ENCODE measurements at regions not wholly inside any gene's neighbourhood (a gene's known extent, or its start where the extent isn't known, plus 50 kb on each side); places are given as distances from the start of the nearest gene placed in this dataset.
"Not testable (repeated sequence)": the region's sequence is repeated elsewhere in the genome, so short reads cannot be mapped to it uniquely, and the experiment has no call there.

DNA sequence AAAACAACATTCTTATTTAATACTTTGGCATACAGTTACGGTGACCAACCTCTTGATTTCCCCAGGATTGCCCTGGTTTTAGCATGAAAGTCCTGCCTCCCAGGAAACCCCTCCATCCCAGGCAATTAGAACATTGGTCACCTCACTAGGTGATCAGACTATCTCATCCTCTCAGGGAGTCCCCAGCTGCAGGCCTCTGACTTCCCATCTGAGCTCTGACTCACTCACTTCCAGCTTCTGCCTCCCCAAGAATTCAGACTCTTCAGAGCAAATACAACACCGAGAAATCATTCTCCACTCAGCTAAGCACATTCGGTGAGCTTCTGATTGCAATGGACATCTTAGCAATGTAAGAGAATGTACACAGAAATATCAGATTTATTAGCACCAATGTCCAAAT, 92.4 kb upstream of the HES1 start:
- no peak for DNase-seq (ENCODE audit: low spot score)

DNA sequence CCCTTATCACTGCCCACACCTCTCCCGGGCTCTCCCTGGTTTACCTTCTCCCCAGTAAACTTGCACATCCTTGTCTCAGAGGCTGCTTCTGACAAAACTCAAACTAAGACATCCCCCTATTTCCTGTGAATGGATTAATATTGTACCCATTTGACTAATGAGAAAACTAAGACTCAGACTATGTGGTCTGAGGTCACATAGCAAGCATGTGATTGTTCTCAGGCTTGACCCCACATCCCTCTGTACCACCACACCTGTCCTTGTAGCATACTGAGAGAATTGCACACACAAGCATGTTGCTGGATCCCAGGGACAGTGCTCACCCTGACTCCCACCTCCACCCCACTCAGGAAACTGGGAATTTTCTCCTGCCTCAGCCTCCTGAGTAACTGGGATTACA, 90.7 kb upstream of the HES1 start:
- no peak for DNase-seq (ENCODE audit: low spot score)

DNA sequence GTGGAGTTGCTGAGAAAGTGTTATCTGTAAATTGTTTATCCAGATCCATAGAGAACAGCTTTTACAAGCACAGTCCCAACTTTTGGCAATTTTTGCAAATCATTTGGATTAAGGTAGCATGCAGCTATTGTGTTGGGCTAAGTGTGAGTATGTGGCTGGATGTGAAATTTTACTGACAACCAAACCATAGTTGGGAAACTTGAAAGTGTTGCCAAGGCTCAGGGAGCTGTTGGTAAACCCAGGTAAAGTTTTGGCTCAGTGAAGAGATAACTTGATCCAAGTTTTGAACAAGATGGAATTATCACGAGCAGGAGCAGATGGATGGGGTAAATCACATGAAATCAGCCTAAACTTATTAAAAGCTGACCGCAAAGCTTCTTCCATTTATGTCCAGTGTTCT, 90.0 kb upstream of the HES1 start:
- no peak for DNase-seq (ENCODE audit: low spot score)

DNA sequence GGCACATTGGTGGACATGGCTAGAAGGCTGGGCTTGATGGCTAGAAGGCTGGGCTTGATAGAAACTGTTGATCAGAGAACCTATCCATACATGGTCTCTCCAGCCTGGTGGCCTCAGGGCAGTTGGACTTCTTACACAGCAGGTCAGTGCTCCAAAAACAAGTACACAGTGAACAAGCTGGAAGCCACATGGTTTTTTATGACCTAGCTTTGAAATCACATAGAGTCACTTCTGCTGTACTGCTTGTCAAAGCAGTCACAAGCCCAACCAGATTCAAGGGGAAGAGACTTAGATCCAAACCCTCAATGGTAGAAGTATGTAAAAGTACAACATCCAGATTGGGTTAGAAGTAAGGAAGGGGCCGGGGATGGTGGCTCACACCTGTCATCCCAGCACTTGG, 89.4 kb upstream of the HES1 start:
- DNase-seq (ENCODE audit: low spot score) = no peak

DNA sequence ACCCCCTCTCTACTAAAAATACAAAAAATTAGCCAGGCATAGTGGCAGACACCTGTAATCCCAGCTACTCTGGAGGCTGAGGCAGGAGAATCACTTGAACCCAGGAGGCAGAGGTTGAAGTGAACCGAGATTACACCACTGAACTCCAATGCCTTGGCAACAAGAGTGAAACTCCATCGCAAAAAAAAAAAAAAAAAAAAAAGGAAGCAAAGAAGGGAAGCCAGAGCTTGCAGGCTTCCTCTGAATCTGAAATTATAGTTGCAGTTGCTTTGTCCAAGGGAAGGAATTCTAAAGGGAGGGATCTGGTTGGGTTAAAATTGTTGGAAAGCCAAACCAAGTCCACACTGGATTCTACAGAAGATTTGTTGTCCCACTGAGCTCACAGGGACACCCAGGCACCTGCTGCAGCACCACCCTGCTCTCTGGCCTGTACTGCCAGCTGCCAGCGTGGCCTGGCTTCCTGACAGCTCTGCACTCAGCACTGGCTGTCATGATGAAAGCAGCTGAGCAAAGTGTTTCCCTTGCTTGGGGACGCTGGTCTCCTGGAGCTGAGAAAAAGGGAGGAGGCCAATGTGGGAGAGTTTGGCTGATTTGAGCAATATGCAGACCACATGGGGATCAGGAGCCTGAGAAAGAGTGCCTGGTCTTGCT, 88.8 kb upstream of the HES1 start:
- DNase-seq (ENCODE audit: low spot score) = no peak

DNA sequence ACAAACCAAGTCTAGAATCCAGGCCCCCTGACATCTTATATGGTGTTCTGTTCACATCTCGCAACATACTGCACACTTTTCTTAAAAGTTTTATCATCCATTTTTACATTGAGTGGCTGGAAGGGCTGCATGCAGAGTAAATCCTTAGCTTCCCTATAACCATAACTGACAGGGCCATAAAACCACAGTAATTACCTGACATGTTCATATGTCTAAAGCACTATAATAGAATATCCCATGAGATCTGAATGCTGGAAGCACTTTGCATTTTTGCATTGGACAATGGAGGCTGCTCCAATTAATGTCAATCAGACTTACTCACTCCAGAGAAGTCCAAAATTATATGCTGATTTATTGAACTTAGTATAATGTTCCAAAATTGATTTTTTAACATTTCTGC, 86.6 kb upstream of the HES1 start:
- DNase-seq (ENCODE audit: low spot score) = no peak

DNA sequence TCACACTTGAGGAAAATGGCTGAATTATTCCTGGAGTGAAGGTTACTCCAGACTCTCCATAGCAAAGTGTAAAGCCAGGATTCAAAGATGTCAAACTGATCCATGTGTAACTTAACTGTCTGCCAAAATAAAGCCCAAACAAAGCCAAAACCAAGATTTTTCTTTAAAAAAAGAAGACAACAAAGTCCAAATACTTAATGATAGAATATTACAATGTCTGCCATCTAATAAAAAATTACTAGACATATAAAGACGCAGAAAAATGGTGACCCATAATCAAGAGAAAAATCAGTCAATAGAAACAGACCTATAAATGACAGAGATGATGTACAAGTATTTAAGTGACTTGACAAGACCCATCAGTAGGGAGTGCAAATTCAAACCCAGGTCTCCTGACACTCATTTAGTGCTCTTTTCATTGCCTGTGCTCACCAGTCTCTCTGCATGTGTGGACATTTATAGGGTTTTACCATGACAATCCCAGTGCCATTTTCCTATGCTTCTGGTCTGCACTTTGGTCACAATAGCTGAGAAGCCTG, 85.1 kb upstream of the HES1 start:
- DNase-seq (ENCODE audit: low spot score) = no peak

DNA sequence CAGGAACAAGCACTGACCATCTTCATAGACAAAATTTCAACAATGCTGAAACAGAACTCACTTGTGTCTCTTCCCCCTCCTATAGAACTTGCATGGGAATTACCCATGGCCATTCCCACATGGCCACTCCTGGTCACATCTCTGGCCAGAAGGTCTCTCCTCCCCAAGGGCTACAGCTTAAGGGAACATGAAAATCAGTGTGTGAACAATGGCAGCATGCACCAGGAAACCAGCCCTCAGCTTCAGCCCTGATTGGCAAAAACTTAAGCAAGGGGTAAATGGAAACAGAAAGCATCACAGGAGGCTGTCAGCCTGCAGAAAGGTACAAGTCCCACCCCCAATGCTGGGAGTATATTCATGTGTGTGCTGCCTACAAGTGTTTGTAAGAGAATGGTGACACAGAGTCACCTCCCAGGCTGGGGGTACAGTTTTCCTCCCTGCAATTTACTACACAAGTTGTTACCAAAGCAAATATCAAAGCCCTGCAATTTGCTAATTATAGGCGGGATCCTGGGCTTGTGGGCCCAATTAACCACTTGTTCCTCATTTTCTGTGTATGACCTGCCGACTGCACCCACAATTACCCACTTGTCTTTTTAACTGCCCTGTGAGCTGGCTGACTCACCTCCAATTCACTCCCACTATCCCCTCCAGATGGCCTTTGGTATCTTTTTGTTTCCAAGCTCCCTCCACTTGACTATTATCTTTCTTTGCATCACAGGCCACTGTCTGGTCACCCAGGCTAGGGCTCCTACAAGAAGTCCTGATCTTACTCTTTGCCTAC, 84.4 kb upstream of the HES1 start:
- DNase-seq (ENCODE audit: low spot score) = no peak

DNA sequence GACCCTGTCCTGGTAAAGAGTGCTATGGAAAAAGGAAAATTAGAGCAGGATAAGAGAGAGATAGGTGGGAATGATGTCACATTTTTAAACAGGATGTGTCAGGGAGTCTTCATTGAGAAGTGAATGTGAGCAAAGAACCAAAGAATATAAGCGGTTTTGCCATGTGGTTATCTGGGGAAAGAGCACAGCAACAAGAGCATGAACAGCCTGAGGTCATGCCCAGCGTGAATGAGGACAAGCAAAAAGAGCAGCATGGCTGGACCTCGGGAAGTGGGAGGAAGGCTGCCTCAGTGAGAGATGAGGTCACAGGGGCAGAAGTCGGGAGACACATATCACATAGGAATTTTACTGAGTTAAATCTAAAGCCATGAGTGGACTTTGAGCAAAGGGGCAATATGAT, 82.8 kb upstream of the HES1 start:
- no peak for DNase-seq (ENCODE audit: low spot score)

DNA sequence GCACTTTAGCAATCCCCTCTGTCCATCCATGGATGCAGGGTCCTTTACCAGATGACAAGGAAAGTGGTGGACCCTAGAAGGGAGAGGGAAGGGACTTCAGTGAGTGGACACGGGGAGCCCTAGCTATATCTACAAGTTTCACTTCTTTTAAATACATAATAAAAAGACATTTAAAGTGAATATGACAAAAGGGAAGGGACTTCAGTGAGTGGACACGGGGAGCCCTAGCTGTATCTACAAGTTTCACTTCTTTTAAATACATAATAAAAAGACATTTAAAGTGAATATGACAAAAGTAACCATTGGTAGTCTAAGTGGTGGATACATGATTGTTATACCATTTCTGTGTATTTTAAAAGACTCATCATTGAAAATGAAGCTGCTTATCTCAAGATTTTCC, 81.9 kb upstream of the HES1 start:
- DNase-seq (ENCODE audit: low spot score) = no peak

DNA sequence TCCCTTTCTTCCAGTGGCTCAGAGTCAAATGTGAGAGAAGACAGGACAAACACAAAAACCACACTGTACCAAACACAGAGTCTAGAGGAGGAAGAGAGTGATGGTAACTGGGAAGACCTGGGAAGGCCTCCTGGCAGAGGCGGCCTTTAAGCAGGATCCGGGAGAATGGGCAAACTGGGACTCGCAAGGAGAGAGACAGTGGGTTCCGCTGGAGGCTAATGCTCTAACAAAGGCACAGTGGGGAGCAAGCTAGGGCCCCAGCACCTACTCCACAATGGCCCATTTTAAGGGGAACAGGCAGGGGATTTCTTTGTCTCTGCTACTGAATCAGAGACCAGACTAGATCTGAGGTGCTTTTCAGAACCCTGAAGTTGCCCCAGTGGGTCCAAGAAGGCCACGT, 81.4 kb upstream of the HES1 start:
- DNase-seq (ENCODE audit: low spot score) = no peak

DNA sequence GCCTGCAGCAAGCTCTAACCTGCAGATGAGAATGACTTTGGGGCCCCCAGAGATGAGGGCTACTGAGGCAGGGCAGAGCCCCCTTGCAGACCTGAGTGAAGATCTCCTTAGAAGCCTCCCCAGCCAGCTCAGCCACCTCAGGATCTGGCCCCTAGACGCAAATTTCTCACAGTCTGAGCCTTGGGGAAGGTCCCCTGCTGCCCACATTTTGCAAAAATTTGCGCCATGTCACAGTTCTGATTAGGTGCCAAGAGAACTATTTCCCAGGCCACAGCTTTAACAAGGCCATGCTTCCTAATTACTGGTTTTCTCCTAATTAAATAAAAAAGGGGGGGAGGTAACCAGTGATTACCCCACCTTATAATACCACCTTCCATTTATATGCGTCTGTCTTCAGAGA, 81.0 kb upstream of the HES1 start:
- DNase-seq (ENCODE audit: low spot score) = no peak

DNA sequence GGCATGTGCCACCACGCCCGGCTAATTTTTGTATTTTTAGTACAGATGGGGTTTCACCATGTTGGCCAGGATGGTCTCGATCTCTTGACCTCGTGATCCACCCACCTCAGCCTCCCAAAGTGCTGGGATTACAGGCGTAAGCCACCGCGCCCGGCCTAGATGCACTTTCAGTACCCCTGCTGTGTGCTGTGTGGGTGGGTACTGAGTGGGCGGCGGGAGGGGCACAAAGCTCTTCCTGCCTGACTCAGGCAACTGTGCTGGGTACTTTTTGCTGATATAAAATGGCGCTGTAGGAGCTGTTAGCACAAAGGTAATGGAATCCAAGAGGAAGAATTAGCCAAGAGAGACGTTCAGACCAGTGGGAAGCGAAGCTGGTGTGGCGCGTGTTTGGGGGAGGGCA, 79.6 kb upstream of the HES1 start:
- not testable (repeated sequence) for DNase-seq (ENCODE audit: low spot score)

DNA sequence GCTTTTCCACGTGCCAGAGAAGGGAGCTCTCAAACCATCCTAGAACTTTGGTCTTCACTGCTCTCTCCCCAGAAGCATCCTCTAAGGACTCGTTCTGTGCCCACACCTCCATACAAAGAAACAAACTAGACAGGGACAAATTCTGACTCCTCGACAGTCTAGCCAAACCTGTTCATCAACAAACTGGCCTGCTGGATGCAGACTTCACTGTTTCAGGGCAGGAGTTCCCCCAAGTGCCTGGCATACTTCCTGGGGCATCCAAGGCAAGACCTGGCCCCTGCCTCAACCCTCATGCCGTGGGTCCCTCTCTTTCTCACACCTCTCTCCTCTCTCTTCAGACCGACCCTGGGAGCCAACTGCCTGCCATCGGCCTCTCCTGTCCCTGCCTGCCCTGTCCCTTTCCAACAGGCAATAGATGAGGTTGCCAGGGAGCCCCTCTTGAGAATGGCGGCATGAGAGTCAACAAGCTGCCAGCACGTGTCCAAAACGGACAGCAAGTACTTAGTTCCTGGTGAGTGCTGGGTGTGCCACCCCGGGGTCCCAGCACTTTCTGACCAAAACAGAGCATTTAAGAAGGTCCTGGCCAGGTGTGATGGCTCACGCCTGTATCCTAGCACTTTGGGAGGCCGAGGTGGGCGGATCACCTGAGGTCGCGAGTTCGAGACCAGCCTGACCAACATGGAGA, 79.1 kb upstream of the HES1 start:
- DNase-seq (ENCODE audit: low spot score) = no peak

DNA sequence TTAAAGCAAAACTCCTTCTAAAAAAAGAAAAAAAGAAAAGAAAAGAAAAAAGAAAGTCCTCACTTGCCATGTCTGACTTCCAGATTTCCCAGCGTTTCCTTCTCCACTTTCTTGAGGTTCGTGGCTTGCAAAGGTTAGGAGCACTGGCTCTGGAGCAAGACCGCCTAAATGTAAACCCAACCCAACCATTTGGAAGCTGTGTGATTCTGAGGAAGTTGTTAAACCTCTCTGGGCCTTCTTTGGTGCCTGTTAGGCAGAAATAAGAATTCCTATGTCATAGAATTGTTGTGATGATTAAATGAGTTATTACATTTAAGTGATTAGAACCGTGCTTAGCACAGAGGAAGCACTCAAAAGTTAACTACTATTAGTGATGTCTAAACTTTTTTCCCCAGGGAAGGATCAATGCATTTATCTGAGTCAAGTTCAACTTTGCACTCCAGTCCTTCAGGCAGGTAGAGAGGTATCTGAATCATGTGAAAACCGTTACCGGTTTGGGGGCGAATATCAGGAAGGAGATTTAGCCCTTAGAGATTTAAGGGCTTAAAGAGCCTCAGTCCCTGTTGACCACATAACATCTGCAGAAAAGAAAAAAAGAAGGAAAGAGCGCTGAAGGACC, 78.3 kb upstream of the HES1 start:
- DNase-seq (ENCODE audit: low spot score) = no peak

DNA sequence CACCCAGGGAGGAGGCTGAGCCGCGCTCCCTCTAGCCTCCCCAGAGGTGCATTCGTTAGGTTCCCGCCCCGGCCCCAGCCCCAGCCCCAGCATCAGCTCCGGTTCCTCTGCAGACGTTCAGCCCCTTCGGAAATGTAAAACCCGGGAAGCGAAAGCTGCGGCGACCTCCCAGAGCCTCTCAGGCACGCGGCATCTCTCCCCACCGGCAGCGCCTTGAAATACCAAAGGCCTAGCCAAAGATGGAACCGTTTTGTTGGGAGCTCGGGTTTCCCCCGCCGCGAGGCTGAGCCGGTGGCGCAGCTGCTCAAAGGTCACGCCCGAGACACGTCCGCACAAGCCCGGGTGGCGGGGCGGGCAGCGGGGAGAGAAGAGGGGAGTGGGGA, 77.8 kb upstream of the HES1 start:
- DNase-seq (ENCODE audit: low spot score) = no peak

DNA sequence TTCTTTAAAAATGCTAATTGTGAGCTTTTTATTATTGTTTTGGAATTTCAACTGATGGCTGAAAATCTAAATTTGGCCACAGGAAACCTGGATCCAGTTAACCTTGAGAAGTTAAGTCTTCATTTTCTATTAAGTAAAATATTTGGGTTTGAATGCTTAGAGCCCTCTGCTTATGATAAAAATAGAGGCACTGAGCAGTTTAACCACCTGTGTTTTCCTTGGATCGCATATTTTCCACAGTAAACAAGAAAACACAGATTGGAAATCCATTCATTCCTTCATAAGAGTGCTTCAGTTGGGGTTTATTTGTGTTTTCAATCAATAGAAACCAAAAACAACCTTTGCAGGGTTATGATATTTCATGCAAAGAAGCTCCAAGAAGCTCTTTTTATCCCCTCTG, 77.2 kb upstream of the HES1 start:
- DNase-seq (ENCODE audit: low spot score) = no peak

DNA sequence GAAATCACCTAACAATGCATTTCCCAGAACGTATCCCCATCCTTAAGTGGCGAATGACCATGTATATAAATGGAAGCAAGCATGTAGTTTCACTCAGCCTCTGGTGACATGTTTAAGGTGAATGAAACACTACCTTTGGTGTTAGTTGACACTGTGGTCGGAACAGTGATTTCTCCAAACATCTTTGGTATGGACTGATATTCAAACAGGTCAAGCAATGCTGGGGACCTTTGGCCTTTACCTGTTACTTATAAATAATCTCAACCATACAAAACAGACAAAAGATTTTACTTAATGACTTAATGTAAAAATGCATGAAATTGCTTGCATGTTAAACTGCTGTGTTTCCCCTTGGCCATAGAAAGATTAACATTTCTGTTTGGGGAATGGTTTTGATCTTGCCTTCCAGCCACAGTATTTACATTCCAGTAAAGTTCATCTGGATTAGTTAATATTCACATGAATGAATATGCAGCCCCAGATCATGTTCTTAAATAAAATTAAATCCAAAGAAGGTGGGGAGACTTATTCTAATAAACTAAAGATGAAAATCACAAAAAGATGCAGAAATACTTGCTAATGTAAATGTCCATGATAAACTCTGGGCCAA, 74.4 kb upstream of the HES1 start:
- no peak for DNase-seq (ENCODE audit: low spot score)

DNA sequence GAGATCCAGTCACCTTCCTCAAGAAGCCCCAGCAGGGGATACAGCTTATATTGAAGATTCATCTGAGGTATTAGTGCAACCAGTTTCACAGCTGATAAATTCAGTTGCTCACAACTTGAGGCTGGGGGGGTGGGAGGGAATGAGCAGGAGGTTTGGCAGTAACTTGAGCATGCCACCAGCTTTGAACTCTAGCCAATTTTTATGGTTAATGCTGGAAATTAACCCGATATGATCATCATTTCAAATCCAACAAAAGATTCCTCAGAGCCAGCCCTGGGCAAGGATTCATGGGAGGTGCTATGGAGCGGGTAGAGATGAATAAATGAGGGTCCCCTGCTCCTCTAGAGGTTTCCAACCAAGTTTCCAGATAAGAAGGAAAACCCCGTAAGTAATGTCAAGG, 73.1 kb upstream of the HES1 start:
- no peak for DNase-seq (ENCODE audit: low spot score)

DNA sequence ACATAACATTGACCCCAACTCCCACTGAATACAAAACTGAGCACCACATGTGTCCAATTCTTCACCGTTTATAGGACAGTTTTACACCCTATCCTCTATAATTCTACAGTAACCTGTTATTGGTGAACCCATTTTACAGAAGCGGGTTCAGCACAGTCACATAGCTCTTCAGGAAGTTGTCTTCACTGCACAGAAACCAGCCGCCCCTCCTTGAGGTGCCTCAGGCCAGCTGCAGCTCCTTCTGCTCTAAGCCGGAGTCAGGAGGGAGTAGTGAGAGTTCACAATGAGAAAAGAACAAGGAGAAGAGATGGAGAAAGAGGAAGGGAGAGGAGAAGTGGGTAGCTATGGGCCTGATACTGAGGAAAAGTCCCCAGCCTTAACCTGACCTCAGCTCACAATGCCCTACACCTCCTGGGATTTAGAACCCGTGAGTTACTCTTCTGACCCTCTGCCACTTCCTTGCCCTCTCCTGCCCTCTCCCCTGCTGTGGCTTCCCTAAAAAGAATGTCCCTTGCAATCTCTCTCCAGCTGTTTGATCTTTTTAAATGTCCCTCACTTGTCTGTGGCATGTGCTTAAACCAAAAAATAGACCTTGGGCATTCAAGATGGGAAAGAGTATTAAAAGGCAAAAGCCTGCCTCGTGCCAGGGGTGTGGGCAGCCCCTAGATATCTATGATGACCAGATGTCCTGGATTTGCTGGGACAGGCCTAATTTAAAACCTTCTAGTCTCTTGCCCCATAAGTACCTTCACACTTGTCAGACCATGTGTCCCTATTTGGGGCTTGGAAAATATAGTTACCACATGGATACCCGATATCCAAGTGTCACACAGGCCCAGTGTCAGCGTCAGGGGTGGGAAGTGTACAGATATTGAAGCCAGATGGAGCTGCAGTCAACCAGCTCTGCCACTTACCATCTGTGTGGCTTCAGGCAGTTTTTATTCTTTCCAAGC, 71.3 kb upstream of the HES1 start:
- DNase-seq (ENCODE audit: low spot score) = no peak

DNA sequence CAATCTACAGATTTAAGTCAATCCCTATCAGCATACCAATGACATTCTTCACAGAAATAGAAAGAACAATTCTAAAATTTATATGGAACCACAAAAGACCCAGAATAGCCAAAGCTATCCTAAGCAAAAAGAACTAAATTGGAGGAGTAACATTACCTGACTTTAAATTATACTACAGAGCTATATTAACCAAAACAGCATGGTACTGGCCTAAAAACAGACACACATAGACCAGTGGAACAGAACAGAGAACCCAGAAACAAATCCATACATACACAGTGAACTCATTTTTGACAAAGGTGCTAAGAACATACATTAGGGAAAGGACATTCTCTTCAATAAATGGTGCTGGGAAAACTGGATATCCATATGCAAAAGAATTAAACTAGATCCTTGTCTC, 68.6 kb upstream of the HES1 start:
- DNase-seq (ENCODE audit: low spot score) = not testable (repeated sequence)

All from hematopoietic multipotent progenitor cell treated with erythropoietin and hydrocortisone succinate and interleukin-3 and kit ligand, for 15 days (in vitro differentiated cells).